Fibroblast of lung (primary cell): ENCODE measurements at regions not wholly inside any gene's neighbourhood (a gene's known extent, or its start where the extent isn't known, plus 50 kb on each side); places are given as distances from the start of the nearest gene placed in this dataset.

Experiments used
- DNase-seq, 2 donors: peaks; one replicate each; pipeline versions ENCODE4 v3.0.0 to v3.0.0-alpha.2; 2010; ENCODE audit warnings: low read depth in 2 of 2
- H2AFZ ChIP-seq: 2 replicates; pipeline ENCODE4 v1.5.1; 2012; ENCODE audit warnings: low read length, control low read depth, inconsistent platforms
- H3K27ac ChIP-seq: 2 replicates; pipeline ENCODE4 v1.5.1; 2011; ENCODE audit warnings: low read length, control low read depth; ENCODE audit not compliant: insufficient read depth
- H3K27me3 ChIP-seq: 2 replicates; pipeline ENCODE4 v1.5.1; 2011; ENCODE audit warnings: mild to moderate bottlenecking, low read length; ENCODE audit not compliant: control insufficient read depth, insufficient read depth
- H3K36me3 ChIP-seq: 2 replicates; pipeline ENCODE4 v1.5.1; 2011; ENCODE audit warnings: low read length; ENCODE audit not compliant: control insufficient read depth, insufficient read depth
- H3K4me1 ChIP-seq: 2 replicates; pipeline ENCODE4 v1.5.1; 2011; ENCODE audit warnings: low read length; ENCODE audit not compliant: control insufficient read depth, insufficient read depth; ENCODE audit errors: extremely low read depth
- H3K4me2 ChIP-seq: 2 replicates; pipeline ENCODE4 v1.5.1; 2011; ENCODE audit warnings: low read length, control low read depth; ENCODE audit not compliant: insufficient read depth; ENCODE audit errors: extremely low read depth
- H3K4me3 ChIP-seq, 4 experiments: fragments of 200-600 bp in 1 of 4; sonication (generic) in 1 of 4; replicated peaks in 1 of 4; 2 replicates each; pipeline ENCODE4 v1.5.1; 2011 to 2016; ENCODE audit warnings: low read length in 4 of 4, low read depth in 3 of 4, mild to moderate bottlenecking in 3 of 4, control low read depth in 2 of 4, inconsistent platforms in 1 of 4, mixed read lengths in 1 of 4; ENCODE audit not compliant: insufficient read depth in 1 of 4; ENCODE audit errors: control extremely low read depth in 1 of 4
- H3K79me2 ChIP-seq: 2 replicates; pipeline ENCODE4 v1.5.1; 2012; ENCODE audit warnings: mild to moderate bottlenecking, low read length, inconsistent platforms; ENCODE audit not compliant: control insufficient read depth, insufficient read depth
- H3K9ac ChIP-seq: 2 replicates; pipeline ENCODE4 v1.5.1; 2011; ENCODE audit warnings: mild to moderate bottlenecking, low read length, control low read depth; ENCODE audit not compliant: insufficient read depth
- H3K9me3 ChIP-seq: 2 replicates; pipeline ENCODE4 v1.5.1; 2012; ENCODE audit warnings: low read depth, low read length; ENCODE audit not compliant: control insufficient read depth, insufficient read depth
- H4K20me1 ChIP-seq: 2 replicates; pipeline ENCODE4 v1.5.1; 2011; ENCODE audit warnings: low read length; ENCODE audit not compliant: control insufficient read depth, insufficient read depth; ENCODE audit errors: extremely low read depth
- CTCF ChIP-seq, 2 donors: IDR thresholded peaks in 1 of 2; conservative IDR thresholded peaks in 1 of 2; 1 replicate in 1 of 2; 2 replicates in 1 of 2; pipeline ENCODE4 v1.5.1; 2011 to 2012; ENCODE audit warnings: low read length in 2 of 2, control low read depth in 1 of 2, inconsistent platforms in 1 of 2, low read depth in 1 of 2, mild to moderate bottlenecking in 1 of 2
- EZH2 ChIP-seq: IDR thresholded peaks from 2 replicates; pipeline ENCODE4 v1.5.1; 2012; ENCODE audit warnings: low read length, control low read depth, mild to moderate bottlenecking; ENCODE audit errors: missing control alignments

GRCh38 chr13:73268306-73268705 is 209.5 kb downstream of the KLF5 start:
- H3K4me2 ChIP-seq: no peak overlapping the region
- no peaks in the 10 kb centered on the region for H3K27me3 ChIP-seq
- TF ChIP-seq EZH2 (no peak), CTCF (conservative IDR thresholded peaks at IDR 0.05 in 1 of 2, IDR thresholded peaks at IDR 0.05 in 1 of 2; ENCODE audit: low read depth in 1 of 2, low read length in 2 of 2) (no peak)
- H3K79me2 ChIP-seq: no peaks in the 10 kb centered on the region
- no peaks in the 10 kb centered on the region for H3K4me1 ChIP-seq
- H3K9me3 ChIP-seq: no peaks in the 10 kb centered on the region
- H3K4me3 ChIP-seq: no peak overlapping the region
- H3K36me3 ChIP-seq: no peaks in the 10 kb centered on the region
- peak; percentile 17 to 27 for DNase-seq
- H3K9ac ChIP-seq: no peak overlapping the region
- H4K20me1 ChIP-seq: no peaks in the 10 kb centered on the region
- no peak overlapping the region for H3K27ac ChIP-seq
- H2AFZ ChIP-seq: no peak overlapping the region

GRCh38 chr13:73266640-73267180 is 207.9 kb downstream of the KLF5 start:
- Histone ChIP-seq H3K27ac (no peak overlapping the region), H3K27me3 (no peaks in the 10 kb centered on the region), H3K4me1 (no peaks in the 10 kb centered on the region), H2AFZ (no peak overlapping the region), H3K9ac (no peak overlapping the region), H3K4me2 (no peak overlapping the region), H3K9me3 (no peaks in the 10 kb centered on the region), H4K20me1 (no peaks in the 10 kb centered on the region), H3K79me2 (no peaks in the 10 kb centered on the region), H3K36me3 (no peaks in the 10 kb centered on the region), H3K4me3 (no peak overlapping the region)
- DNase-seq: no peak
- no peak for TF ChIP-seq CTCF (conservative IDR thresholded peaks at IDR 0.05 in 1 of 2, IDR thresholded peaks at IDR 0.05 in 1 of 2; ENCODE audit: low read depth in 1 of 2, low read length in 2 of 2)
- no peak for TF ChIP-seq EZH2

GRCh38 chr13:73262862-73263627 is 204.2 kb downstream of the KLF5 start:
- Histone ChIP-seq H3K9ac (no peak overlapping the region), H4K20me1 (no peaks in the 10 kb centered on the region), H3K36me3 (no peaks in the 10 kb centered on the region), H3K27ac (no peak overlapping the region), H3K27me3 (no peaks in the 10 kb centered on the region), H2AFZ (no peak overlapping the region), H3K4me2 (no peak overlapping the region), H3K9me3 (no peaks in the 10 kb centered on the region), H3K4me1 (no peaks in the 10 kb centered on the region), H3K79me2 (no peaks in the 10 kb centered on the region), H3K4me3 (no peak overlapping the region)
- no peak for TF ChIP-seq EZH2
- no peak for TF ChIP-seq CTCF (conservative IDR thresholded peaks at IDR 0.05 in 1 of 2, IDR thresholded peaks at IDR 0.05 in 1 of 2; ENCODE audit: low read depth in 1 of 2, low read length in 2 of 2)
- DNase-seq: no peak
